C4-2B (cell line): ENCODE measurements at regions not wholly inside any gene's neighbourhood (a gene's known extent, or its start where the extent isn't known, plus 50 kb on each side); places are given as distances from the start of the nearest gene placed in this dataset.
"Not testable (repeated sequence)": the region's sequence is repeated elsewhere in the genome, so short reads cannot be mapped to it uniquely, and the experiment has no call there.

Experiments
- H3K27ac ChIP-seq: fragments of 450-650 bp; 2 replicates; pipeline ENCODE4 v1.5.1; 2017
- ZFX ChIP-seq: fragments of 450-650 bp; IDR thresholded peaks from 2 replicates; pipeline ENCODE4 v1.6.1; 2017
- TF ChIP-seq, protein P1 (sequence below): fragments of 450-650 bp; conservative IDR thresholded peaks from 2 replicates; pipeline ENCODE4 v1.5.1; 2017; ENCODE audit warnings: mild to moderate bottlenecking

DNA sequence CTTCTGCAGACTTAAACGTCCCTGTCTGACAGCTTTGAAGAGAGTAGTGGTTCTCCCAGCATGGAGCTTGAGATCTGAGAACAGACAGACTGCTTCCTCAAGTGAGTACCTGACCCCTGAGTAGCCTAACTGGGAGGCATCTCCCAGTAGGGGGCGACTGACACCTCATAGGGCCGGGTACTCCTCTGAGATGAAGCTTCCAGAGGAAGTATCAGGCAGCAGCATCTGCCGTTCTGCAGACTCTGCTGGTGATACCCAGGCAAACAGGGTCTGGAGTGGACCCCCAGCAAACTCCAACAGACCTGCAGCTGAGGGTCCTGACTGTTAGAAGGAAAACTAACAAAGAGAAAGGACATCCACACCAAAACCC, 174.4 kb downstream of the LRRC70 start:
- H3K27ac ChIP-seq: not testable (repeated sequence)
- TF ChIP-seq, protein P1, sequence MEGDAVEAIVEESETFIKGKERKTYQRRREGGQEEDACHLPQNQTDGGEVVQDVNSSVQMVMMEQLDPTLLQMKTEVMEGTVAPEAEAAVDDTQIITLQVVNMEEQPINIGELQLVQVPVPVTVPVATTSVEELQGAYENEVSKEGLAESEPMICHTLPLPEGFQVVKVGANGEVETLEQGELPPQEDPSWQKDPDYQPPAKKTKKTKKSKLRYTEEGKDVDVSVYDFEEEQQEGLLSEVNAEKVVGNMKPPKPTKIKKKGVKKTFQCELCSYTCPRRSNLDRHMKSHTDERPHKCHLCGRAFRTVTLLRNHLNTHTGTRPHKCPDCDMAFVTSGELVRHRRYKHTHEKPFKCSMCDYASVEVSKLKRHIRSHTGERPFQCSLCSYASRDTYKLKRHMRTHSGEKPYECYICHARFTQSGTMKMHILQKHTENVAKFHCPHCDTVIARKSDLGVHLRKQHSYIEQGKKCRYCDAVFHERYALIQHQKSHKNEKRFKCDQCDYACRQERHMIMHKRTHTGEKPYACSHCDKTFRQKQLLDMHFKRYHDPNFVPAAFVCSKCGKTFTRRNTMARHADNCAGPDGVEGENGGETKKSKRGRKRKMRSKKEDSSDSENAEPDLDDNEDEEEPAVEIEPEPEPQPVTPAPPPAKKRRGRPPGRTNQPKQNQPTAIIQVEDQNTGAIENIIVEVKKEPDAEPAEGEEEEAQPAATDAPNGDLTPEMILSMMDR: peak; percentile 17; the same call in 1 of the 2 replicates

DNA sequence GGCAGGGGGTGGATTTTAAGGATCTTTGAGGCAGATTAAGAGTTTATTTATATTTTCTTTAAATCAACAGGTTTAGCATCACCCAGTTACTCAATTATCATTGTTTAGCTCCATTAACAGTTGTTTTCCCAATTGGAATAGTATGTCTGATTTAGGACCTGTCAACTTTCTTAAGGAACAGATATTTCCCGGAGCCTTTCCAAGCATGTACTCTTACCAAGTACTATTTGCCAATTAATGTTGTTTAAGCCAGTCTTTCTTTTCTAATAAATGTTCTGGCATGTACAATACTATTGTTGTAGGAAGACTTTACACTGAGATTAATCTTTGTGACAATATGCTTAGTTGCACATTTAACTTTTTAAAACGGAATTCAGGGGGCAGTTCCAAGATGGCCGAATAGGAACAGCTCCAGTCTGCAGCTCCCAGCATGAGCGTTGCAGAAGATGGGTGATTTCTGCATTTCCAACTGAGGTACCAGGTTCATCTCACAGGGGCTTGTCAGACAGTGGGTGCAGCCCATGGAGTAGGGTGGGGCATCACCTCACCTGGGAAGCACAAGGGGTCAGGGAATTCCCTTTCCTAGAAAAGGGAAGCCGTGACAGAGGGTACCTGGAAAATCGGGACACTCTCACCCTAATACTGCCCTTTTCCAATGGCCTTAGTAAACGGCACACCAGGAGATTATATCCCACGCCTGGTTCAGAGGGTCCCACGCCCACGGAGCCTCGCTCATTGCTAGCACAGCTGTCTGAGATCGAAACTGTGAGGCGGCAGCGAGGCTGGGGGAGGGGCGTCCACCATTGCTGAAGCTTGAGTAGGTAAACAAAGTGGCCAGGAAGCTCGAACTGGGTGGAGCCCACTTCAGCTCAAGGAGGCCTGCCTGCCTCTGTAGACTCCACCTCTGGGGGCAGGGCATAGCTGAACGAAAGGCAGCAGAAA, 173.7 kb downstream of the LRRC70 start:
- H3K27ac ChIP-seq: peak overlapping the region; percentile 23; the same call in 1 of the 2 replicates

DNA sequence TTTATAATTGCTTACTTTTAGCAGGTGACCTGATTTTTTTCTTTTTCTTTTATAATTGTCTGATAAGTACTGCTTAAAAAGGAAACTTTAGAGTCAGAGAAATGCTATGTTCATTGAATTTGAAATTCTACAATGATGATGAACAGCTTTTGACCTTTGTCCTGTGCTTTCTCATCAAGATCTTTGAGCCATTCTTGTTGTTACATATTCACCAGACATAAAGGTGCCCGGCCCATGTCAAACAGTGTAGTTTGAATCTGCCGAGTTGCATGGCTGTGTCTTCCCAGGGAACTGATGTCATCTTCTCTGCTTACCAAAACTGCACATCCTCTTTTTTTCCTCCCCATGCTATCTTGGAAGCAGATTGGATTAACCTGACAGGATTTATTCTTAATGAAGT, 163.6 kb downstream of the LRRC70 start:
- no peak for TF ChIP-seq ZFX
- TF ChIP-seq, protein P1: no peak
- no peak overlapping the region for H3K27ac ChIP-seq

DNA sequence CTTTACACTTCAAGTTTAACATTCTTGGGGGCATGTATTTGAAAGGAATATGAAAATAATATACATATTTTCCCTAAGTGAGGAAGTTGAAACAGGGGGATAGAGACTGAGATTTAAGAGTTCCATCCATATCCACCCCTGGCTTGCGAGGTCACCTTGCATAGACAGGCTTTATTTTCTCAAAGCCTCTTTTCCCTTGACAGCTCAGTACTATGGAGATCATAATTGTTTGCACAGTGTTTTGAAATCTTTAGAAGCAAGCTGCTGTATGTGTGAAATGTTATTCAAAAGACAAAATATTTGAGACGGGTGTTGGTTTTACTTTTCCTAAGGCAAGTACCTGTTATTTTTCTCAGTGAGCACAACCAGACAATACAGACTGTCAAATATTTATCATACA, 163.1 kb downstream of the LRRC70 start:
- no peak for TF ChIP-seq ZFX
- TF ChIP-seq, protein P1: no peak
- no peak overlapping the region for H3K27ac ChIP-seq

DNA sequence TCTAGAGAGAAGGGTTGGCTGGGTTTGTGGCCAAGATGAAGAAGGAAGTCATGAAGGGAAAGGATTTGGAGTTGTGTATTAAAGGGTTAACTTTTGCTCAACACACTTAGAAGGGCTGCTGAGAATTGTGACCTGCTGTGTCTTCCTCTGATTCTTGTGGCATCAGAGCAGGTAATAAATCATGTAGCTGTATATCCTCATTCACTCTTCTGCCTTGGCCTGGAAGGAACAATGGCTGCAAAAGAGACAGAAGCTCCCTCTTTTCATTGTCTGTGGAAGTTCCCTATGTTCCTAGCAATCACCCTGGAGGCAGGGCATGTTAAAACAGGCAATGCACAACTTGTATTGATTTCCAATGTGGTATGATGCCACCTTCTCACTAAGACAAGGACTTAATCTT, 159.1 kb downstream of the LRRC70 start:
- TF ChIP-seq, protein P1: no peak
- no peak for TF ChIP-seq ZFX
- H3K27ac ChIP-seq: no peak overlapping the region

DNA sequence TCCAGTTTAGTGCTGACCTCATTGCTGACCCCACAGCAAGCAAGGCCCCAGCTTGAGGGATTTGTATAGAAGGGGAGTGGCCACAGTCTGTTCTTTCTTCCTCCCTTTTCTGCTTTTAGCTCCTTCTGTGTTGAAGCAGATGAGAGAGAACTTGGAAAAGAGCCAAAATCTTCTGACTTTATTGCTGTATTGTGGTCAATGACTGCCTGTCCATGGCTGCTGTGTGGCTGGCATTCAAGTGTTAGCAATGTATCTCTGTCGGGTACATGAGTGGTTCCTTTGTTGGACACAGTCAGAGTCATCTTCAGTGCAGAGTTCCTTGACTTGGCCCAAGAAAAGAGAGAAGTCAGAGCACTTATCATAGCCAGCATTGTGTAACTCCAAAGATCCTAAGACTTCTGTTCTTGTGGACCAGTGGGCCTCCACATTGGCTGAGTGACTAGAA, 154.1 kb downstream of the LRRC70 start:
- no peak overlapping the region for H3K27ac ChIP-seq
- TF ChIP-seq ZFX: no peak
- TF ChIP-seq, protein P1: no peak

DNA sequence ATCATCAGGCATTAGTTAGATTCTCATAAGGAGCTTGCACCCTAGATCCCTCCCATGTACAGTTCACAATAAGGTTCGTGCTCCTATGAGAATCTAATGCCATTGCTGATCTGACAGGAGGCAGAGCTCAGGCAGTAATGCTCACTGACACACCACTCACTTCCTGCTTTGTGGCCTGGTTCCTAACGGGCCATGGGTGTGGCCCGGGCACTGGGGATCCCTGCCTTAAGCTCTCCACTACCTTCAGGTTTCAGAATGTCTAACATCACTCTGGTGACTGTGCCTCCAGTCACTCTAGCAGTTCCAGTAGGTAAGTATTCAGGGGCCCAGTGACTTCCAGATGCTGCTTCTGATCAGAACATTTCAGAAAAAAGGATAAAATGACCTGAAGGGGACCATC, 152.4 kb downstream of the LRRC70 start:
- no peak for TF ChIP-seq ZFX
- TF ChIP-seq, protein P1: no peak
- no peak overlapping the region for H3K27ac ChIP-seq

DNA sequence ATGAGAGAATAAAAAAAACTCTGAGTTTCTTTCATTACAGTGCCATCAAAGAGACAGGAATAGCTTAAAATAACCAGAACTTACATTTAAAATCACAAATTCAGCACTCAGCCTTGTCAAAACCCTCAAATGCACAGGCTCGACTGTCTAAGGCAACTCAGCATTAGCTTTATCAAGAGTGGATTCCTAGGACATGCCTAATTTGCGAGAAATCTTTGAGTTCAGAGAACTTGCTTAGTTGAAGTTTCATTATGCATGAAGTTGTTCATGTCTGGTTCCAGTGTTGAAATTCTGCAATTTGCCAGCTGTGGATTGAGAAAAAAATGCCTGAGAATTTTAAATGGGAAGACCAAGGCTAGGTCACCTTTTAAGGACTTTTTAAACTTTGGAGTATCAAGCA, 151.1 kb downstream of the LRRC70 start:
- H3K27ac ChIP-seq: no peak overlapping the region
- TF ChIP-seq ZFX: no peak
- TF ChIP-seq, protein P1: no peak
